ENCODE measurements at regions not wholly inside any gene's neighbourhood (a gene's known extent, or its start where the extent isn't known, plus 50 kb on each side); places are given as distances from the start of the nearest gene placed in this dataset.

GRCh38 chr6:91490671-91491301, 903.9 kb upstream of the MAP3K7 start:
- no peak overlapping the region for H3K4me3 ChIP-seq (replicated peaks in 1 of 3; ENCODE audit: low read depth in 2 of 3, low read length in 3 of 3)
- H3K9me3 Mint-ChIP-seq = peaks cover 0 to 4% (median 0%) of the 10 kb centered on the region in 7 donors
- no peaks in the 10 kb centered on the region for H3K9me3 ChIP-seq (replicated peaks in 1 of 2; ENCODE audit: control insufficient read depth in 1 of 2, insufficient read depth in 1 of 2, low read length in 2 of 2)
- H3K4me1 ChIP-seq (ENCODE audit: control insufficient read depth in 1 of 2, insufficient read depth in 2 of 2, low read length in 2 of 2) = peaks cover 14 to 16% of the 10 kb centered on the region in 2 donors
- H3K27ac Mint-ChIP-seq = no peak overlapping the region
- H3K9ac ChIP-seq (ENCODE audit: insufficient read depth, low read length, poor library complexity, severe bottlenecking) = no peak overlapping the region
- no peaks in the 10 kb centered on the region for H3K27me3 ChIP-seq (ENCODE audit: control insufficient read depth in 2 of 2, insufficient read depth in 2 of 2, low read length in 2 of 2)
- intact Hi-C loops (cut with micrococcal nuclease) = no loop called here
- H3K36me3 Mint-ChIP-seq = no peaks in the 10 kb centered on the region
- no peaks in the 10 kb centered on the region for H4K20me1 ChIP-seq (ENCODE audit: insufficient read depth, low read length)
- H3K4me2 ChIP-seq (replicated peaks; ENCODE audit: extremely low read depth, low read length, poor library complexity, severe bottlenecking) = no peak overlapping the region
- no peaks in the 10 kb centered on the region for H3K36me3 ChIP-seq (replicated peaks in 1 of 2; ENCODE audit: control insufficient read depth in 1 of 2, insufficient read depth in 2 of 2, low read length in 2 of 2)
- whole genome bisulfite sequencing (ENCODE audit: insufficient coverage) = no CpG with 5 or more reads among the region's 2 CpGs
- peaks cover 0 to 1% (median 0%) of the 10 kb centered on the region in 3 donors for H3K27me3 Mint-ChIP-seq (ENCODE audit: low read depth in 3 of 3)
- no peak for TF ChIP-seq CTCF (IDR thresholded peaks at IDR 0.05)
- H3K79me2 ChIP-seq (ENCODE audit: insufficient read depth, low read length) = no peaks in the 10 kb centered on the region
- no peak overlapping the region for H3K4me3 Mint-ChIP-seq
- no peak overlapping the region for H2AFZ ChIP-seq (ENCODE audit: insufficient read depth, low read depth, low read length, poor library complexity, severe bottlenecking)
- no peak overlapping the region for H3K27ac ChIP-seq (ENCODE audit: low read depth in 1 of 2, low read length in 2 of 2)
- no peak for DNase-seq
- H3K4me1 Mint-ChIP-seq = peaks cover 15% of the 10 kb centered on the region

- TF ChIP-seq CTCF (IDR thresholded peaks at IDR 0.05) = no peak
- peaks cover 0 to 2% (median 0%) of the 10 kb centered on the region in 7 donors for H3K9me3 Mint-ChIP-seq
- no peaks in the 10 kb centered on the region for H3K79me2 ChIP-seq (ENCODE audit: insufficient read depth, low read length)
- H3K4me1 ChIP-seq (ENCODE audit: control insufficient read depth in 1 of 2, insufficient read depth in 2 of 2, low read length in 2 of 2) = peaks cover 14 to 16% of the 10 kb centered on the region in 2 donors
- intact Hi-C loops (cut with micrococcal nuclease) = no loop called here
- no peak overlapping the region for H3K9ac ChIP-seq (ENCODE audit: insufficient read depth, low read length, poor library complexity, severe bottlenecking)
- DNase-seq = peak; percentile 53 to 68 (median 67)
- WGBS (ENCODE audit: insufficient coverage) = no CpG with 5 or more reads among the region's 2 CpGs
- H3K27ac ChIP-seq (ENCODE audit: low read depth in 1 of 2, low read length in 2 of 2) = peak overlapping the region in 1 of 2 donors; percentile 50
- H3K4me3 Mint-ChIP-seq = peak overlapping the region in 1 of 2 donors; percentile 69
- H3K4me1 Mint-ChIP-seq = peaks cover 19% of the 10 kb centered on the region
- peak overlapping the region in 5 of 7 donors; percentile 31 to 71 (median 53) for H3K27ac Mint-ChIP-seq
- no peaks in the 10 kb centered on the region for H3K27me3 Mint-ChIP-seq (ENCODE audit: low read depth in 3 of 3)
- no peaks in the 10 kb centered on the region for H3K36me3 ChIP-seq (replicated peaks in 1 of 2; ENCODE audit: control insufficient read depth in 1 of 2, insufficient read depth in 2 of 2, low read length in 2 of 2)
- H2AFZ ChIP-seq (ENCODE audit: insufficient read depth, low read depth, low read length, poor library complexity, severe bottlenecking) = no peak overlapping the region
- H3K9me3 ChIP-seq (replicated peaks in 1 of 2; ENCODE audit: control insufficient read depth in 1 of 2, insufficient read depth in 1 of 2, low read length in 2 of 2) = no peaks in the 10 kb centered on the region
- no peaks in the 10 kb centered on the region for H3K36me3 Mint-ChIP-seq
- no peak overlapping the region for H3K4me3 ChIP-seq (replicated peaks in 1 of 3; ENCODE audit: low read depth in 2 of 3, low read length in 3 of 3)
- no peaks in the 10 kb centered on the region for H3K27me3 ChIP-seq (ENCODE audit: control insufficient read depth in 2 of 2, insufficient read depth in 2 of 2, low read length in 2 of 2)
- H4K20me1 ChIP-seq (ENCODE audit: insufficient read depth, low read length) = no peaks in the 10 kb centered on the region
- H3K4me2 ChIP-seq (replicated peaks; ENCODE audit: extremely low read depth, low read length, poor library complexity, severe bottlenecking) = peak overlapping the region; percentile 40
Measured at GRCh38 chr6:91487696-91488392, 901.0 kb upstream of the MAP3K7 start.
